Cardiac muscle cell (in vitro differentiated cells and primary cell): ENCODE measurements at regions not wholly inside any gene's neighbourhood (a gene's known extent, or its start where the extent isn't known, plus 50 kb on each side); places are given as distances from the start of the nearest gene placed in this dataset.

Source experiments
- DNase-seq, 2 donors: peaks; one replicate each; pipeline versions ENCODE4 v3.0.0 to v3.0.0-alpha.2; 2010 to 2017; ENCODE audit warnings: low read depth in 1 of 2, low spot score in 1 of 2
- H3K27ac ChIP-seq: fragments of 200-600 bp; sonication (generic); 2 replicates; pipeline ENCODE4 v1.5.1; 2016
- H3K27me3 ChIP-seq: fragments of 200-600 bp; sonication (generic); 2 replicates; pipeline ENCODE4 v1.6.0; 2016; ENCODE audit warnings: control low read depth
- H3K36me3 ChIP-seq: fragments of 200-600 bp; sonication (generic); 2 replicates; pipeline ENCODE4 v1.5.1; 2016; ENCODE audit warnings: control low read depth
- H3K4me1 ChIP-seq: fragments of 200-600 bp; sonication (generic); 2 replicates; pipeline ENCODE4 v1.8.1; 2017; ENCODE audit warnings: low read depth, mild to moderate bottlenecking, mixed run types
- H3K4me3 ChIP-seq: fragments of 200-600 bp; sonication (generic); 2 replicates; pipeline ENCODE4 v1.5.1; 2016; ENCODE audit warnings: mild to moderate bottlenecking
- H3K9me3 ChIP-seq: fragments of 200-600 bp; sonication (generic); 2 replicates; pipeline ENCODE4 v1.5.1; 2017; ENCODE audit warnings: low read depth, mild to moderate bottlenecking, control low read depth
- TF ChIP-seq, protein P1 (sequence below): IDR thresholded peaks from 2 replicates; pipeline ENCODE4 v1.5.1; 2012; ENCODE audit warnings: low read depth, mild to moderate bottlenecking, low read length

DNA sequence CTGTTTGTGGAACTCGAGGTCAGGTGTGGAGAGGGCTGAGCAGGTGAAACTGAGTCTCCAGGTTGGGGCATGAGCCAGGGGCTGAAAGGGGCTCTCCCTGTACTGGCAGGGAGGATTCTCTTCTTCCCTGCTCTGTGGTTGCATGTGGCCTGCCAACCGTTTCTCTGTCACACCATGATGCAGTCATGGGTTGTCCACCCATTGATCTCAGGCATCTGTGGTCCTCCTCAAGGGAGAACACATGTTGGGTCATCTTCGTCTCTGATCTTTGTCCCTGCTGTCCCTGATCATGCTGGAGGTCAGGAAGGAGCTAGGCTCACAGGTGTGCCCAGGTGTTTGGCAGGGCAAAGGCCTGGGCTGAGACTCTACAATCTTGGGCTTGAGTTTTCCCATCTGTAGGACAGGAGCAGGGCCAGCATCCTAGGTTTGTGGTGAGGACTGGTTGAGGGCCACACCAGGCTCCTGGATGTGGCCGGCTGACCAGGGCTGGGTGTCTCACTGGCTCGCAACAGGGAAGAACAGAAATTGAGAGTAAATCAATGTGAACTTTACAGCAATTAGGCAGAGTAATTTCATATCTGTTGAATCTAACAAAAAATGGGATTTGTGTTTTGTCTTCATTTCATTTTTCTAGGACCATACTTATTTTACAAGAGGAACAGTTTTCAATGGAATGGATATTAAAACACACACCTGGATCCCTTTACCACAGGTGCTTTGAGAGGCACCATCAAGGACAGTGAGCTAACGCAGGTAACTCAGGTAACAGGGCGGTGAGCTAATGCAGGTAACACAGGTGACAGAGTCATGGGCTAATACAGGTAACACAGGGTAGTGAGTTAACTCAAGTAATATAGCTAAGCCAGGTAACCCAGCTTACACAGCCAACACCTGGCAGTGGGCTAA is 58.5 kb upstream of the IGFBP3 start:
- no peak for DNase-seq
- Histone ChIP-seq H3K4me3 (no peak overlapping the region), H3K9me3 (no peaks in the 10 kb centered on the region), H3K27ac (no peak overlapping the region), H3K27me3 (no peaks in the 10 kb centered on the region), H3K4me1 (peaks cover 16% of the 10 kb centered on the region), H3K36me3 (no peaks in the 10 kb centered on the region)
- TF ChIP-seq, protein P1, sequence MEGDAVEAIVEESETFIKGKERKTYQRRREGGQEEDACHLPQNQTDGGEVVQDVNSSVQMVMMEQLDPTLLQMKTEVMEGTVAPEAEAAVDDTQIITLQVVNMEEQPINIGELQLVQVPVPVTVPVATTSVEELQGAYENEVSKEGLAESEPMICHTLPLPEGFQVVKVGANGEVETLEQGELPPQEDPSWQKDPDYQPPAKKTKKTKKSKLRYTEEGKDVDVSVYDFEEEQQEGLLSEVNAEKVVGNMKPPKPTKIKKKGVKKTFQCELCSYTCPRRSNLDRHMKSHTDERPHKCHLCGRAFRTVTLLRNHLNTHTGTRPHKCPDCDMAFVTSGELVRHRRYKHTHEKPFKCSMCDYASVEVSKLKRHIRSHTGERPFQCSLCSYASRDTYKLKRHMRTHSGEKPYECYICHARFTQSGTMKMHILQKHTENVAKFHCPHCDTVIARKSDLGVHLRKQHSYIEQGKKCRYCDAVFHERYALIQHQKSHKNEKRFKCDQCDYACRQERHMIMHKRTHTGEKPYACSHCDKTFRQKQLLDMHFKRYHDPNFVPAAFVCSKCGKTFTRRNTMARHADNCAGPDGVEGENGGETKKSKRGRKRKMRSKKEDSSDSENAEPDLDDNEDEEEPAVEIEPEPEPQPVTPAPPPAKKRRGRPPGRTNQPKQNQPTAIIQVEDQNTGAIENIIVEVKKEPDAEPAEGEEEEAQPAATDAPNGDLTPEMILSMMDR = no peak

DNA sequence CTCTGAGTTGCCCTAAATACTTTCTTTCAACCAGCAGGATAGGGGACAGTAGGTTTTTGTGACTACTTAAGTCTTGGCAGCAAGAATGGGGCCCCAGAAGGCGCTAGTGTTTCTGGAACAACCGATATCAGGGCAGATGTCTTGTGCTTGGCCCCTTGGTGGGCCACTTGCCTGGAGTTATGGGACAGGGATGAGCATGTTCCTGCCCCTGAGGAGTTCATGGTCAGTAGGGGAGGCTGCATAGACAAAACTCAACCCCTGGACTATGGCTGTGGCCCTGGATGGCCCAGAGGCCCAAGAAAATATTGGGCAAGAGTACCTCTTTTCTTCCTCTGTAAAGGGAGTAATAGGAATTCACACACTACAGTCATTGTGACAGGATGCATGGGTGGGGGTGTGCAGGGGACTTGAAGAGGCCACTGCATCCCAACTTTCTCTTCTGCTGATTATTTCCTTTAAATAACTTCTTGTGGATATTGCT is 57.7 kb upstream of the IGFBP3 start:
- Histone ChIP-seq H3K27me3 (no peaks in the 10 kb centered on the region), H3K27ac (peak overlapping the region; percentile 70), H3K9me3 (no peaks in the 10 kb centered on the region), H3K4me1 (peaks cover 21% of the 10 kb centered on the region), H3K36me3 (no peaks in the 10 kb centered on the region), H3K4me3 (no peak overlapping the region)
- TF ChIP-seq, protein P1 = no peak
- DNase-seq = peak in 1 of 2 donors; percentile 22

DNA sequence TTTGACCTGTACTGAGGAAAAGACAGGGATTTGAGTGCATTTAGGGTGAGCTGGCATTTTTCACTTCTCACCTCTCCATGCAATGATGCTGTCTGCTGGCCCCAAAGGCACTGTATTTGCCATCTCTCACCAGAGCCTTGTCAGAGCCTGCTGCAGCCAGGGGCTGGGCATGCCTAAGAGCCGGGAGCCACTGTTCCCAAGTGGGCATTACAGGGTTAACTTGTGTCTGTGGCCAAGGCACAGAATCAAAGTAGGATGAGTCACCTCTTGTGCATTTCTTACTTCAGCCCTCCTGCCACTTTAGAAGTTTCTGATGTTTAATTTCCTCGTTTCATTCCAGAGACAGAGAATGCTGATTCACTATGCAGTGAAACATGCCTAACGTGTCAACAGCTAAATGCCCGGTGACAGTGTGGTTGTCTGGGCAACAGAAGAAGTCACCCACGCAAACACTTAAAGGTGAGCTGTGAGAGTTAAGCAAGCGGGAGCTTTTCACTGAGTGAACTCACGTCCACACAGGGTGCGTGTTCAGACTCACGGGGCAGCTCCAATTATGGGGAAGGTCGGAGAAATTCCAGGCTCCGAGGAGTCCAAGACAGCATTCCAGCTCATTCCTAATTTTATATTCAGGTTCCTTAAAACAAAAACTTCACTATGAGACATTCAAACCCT is 57.1 kb upstream of the IGFBP3 start:
- TF ChIP-seq, protein P1 = no peak
- H3K4me3 ChIP-seq = no peak overlapping the region
- H3K4me1 ChIP-seq = peaks cover 21% of the 10 kb centered on the region
- no peaks in the 10 kb centered on the region for H3K9me3 ChIP-seq
- H3K36me3 ChIP-seq = no peaks in the 10 kb centered on the region
- no peaks in the 10 kb centered on the region for H3K27me3 ChIP-seq
- DNase-seq = peak; percentile 42 to 93
- peak overlapping the region; percentile 70 for H3K27ac ChIP-seq

DNA sequence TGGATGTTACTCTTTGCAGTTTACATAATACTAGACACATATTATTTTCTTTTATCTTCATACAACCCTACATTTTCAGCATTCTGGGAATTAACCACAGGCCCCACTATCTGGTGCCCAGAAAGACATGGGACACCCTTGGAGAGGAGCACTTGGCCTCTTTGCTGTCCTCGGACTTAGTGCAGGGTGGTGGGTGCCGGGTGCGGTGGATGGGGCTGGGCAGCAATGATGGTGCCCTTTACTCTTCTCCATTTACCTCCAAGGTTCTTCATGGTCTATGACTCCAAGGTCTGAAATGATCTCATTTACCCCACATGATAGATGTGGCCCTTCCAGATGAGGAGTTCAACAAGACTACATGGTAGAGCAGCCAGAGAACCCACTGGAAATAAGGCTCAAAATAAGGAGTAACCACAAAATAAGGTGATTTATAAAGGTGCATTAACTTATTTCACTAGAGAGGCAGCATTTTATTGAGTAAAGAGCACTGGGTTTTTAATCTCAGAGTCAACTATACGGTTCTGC is 56.2 kb upstream of the IGFBP3 start:
- Histone ChIP-seq H3K36me3 (no peaks in the 10 kb centered on the region), H3K9me3 (no peaks in the 10 kb centered on the region), H3K27me3 (no peaks in the 10 kb centered on the region), H3K4me3 (no peak overlapping the region), H3K27ac (no peak overlapping the region), H3K4me1 (peaks cover 21% of the 10 kb centered on the region)
- DNase-seq = no peak
- TF ChIP-seq, protein P1 = no peak

DNA sequence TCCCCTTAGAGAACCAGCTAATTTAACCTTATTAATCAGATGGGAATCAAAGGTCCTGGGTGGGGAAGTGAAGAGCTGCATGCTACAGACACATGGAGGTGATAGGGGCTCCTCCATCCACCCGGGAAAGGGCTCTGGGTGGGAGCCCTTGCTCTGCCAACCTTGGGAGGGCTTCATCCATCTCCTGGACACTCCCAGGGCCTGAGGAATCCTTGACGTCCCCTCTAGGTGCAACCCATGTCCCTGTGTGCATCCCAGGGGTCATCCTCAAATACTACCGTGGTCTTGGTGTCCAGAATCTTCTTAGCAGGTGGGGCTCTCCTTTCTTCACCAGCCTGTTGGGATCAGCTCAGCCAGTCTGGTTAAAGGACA is 55.4 kb upstream of the IGFBP3 start:
- TF ChIP-seq, protein P1 = no peak
- DNase-seq = no peak
- peaks cover 21% of the 10 kb centered on the region for H3K4me1 ChIP-seq

More for the DNA sequence above, 55.4 kb upstream of the IGFBP3 start:
- Histone ChIP-seq H3K36me3 (no peaks in the 10 kb centered on the region), H3K9me3 (no peaks in the 10 kb centered on the region), H3K27me3 (no peaks in the 10 kb centered on the region), H3K4me3 (no peak overlapping the region), H3K27ac (no peak overlapping the region)
